OCI-LY1 (cell line): ENCODE measurements at regions not wholly inside any gene's neighbourhood (a gene's known extent, or its start where the extent isn't known, plus 50 kb on each side); places are given as distances from the start of the nearest gene placed in this dataset.

Experiments
- CTCF ChIP-seq: fragments of 200-600 bp; sonication (generic), shearing (Covaris generic); IDR thresholded peaks from 2 replicates; pipeline ENCODE4 v1.5.1; 2017; ENCODE audit warnings: mild to moderate bottlenecking, antibody characterized with exemption, low read length, moderate library complexity, mixed read lengths
- EZH2 ChIP-seq: fragments of 200-600 bp; sonication (generic), shearing (Covaris generic); IDR thresholded peaks from 2 replicates; pipeline ENCODE4 v1.8.0; 2017; ENCODE audit warnings: borderline replicate concordance, mixed run types, mild to moderate bottlenecking, antibody characterized with exemption, low read length, moderate library complexity, mixed read lengths

DNA sequence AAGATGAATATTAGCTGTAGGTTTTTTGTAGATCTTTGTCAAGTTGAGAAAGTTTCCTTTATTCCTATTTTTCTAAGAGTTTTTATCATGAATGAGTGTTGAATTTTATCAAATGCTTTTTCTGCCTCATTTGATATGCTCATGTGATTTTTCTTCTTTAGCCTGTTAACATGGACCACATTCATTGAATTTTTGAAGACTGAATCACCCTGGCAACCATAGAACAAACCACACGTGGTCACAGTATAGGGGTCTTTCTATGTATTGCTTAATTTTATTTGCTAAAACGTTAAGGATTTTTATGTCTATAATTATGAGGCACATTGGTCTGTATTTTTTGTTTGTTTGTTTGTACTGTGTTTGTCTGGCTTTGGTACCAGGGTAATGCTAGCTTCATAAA is 201.7 kb upstream of the CWC22 start:
- TF ChIP-seq CTCF (no peak), EZH2 (no peak)
